Activated T-cell treated with anti-CD3 and anti-CD28 coated beads, Interleukin-2, amount 50 U/mL, for 4 hours (primary cell): ENCODE measurements at regions not wholly inside any gene's neighbourhood (a gene's known extent, or its start where the extent isn't known, plus 50 kb on each side); places are given as distances from the start of the nearest gene placed in this dataset.
"Not testable (repeated sequence)": the region's sequence is repeated elsewhere in the genome, so short reads cannot be mapped to it uniquely, and the experiment has no call there.

Experiments used
- ATAC-seq, 2 donors: fragments of 200-7000 bp; cut with Tn5 transposase; one replicate each; pipeline ENCODE4 v1.10.0; 2021
- DNase-seq: peaks from one replicate; pipeline ENCODE4 v3.0.0-alpha.2; 2020
- H3K27me3 Mint-ChIP-seq: one replicate; pipeline ENCODE4 v1.8.0; 2021; ENCODE audit warnings: low read depth, mixed read lengths
- H3K36me3 Mint-ChIP-seq: one replicate; pipeline ENCODE4 v1.8.0; 2022; ENCODE audit warnings: mixed read lengths; ENCODE audit not compliant: insufficient read depth
- H3K4me1 Mint-ChIP-seq: one replicate; pipeline ENCODE4 v1.8.0; 2021; ENCODE audit warnings: low read depth, mixed read lengths
- H3K4me3 Mint-ChIP-seq: one replicate; pipeline ENCODE4 v1.8.0; 2021; ENCODE audit warnings: mild to moderate bottlenecking, moderate library complexity, mixed read lengths
- H3K9me3 Mint-ChIP-seq: one replicate; pipeline ENCODE4 v1.8.0; 2021; ENCODE audit warnings: mixed read lengths

DNA sequence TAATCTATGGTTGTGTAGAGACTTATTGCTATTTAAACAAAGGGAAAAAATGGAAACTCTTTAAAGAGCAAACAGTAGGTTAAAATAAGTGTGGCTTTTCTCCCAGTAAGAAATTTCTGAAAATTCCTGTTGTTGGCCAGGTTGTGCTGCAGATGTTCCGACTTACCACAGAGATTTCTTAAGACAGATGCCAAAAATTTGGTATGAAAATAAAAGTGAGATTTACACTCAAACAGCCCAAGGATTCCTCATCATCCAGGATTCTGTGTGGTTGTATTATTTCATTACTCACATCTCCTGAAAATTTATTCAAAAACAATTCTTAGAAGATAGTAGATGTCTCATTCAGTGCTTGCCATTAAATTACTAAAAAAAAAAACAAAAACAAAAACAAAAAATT lies 296.7 kb upstream of the PTBP2 start:
- Mint-ChIP-seq H3K9me3 (peaks cover 2% of the 10 kb centered on the region), H3K27me3 (no peaks in the 10 kb centered on the region), H3K4me3 (no peak overlapping the region), H3K36me3 (no peaks in the 10 kb centered on the region), H3K4me1 (no peaks in the 10 kb centered on the region)
- ATAC-seq = no peak
- DNase-seq = no peak

DNA sequence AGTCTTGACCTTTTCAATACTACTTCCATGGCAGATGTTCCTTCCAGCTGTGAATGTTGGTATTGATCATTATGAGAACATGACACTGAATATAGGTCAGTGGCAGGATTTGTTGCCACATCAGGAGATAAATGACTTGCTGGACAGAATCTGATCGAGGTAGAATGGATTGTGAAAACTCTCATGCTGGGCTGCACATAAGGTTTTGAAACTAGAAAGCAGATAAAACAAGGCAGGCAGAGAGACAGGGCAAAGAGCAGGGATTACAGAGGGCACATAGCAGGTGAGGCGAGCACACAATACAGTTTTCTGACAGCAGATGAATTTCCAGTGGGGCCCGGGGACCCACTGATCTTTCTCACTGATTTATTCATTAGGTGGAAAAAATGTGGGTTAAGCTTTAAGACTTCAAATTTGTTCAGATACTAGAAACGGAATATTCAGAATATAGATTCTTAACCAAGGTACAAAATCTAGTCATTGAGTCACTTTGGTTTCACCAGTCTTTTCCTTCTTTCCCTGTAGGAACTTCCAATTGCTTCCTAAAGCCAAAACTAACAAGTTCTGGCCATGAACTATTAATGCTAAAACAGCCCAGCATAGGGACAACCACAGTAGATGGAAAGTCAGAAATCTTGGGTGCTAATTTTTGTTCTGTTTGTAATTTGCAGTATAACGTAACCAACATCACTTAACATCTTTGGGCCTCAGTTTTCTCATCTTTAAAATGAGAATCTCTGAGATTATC lies 296.0 kb upstream of the PTBP2 start:
- H3K9me3 Mint-ChIP-seq = peaks cover 2% of the 10 kb centered on the region
- no peak overlapping the region for H3K4me3 Mint-ChIP-seq
- ATAC-seq = no peak
- no peaks in the 10 kb centered on the region for H3K36me3 Mint-ChIP-seq
- H3K27me3 Mint-ChIP-seq = no peaks in the 10 kb centered on the region
- no peak for DNase-seq
- no peaks in the 10 kb centered on the region for H3K4me1 Mint-ChIP-seq

DNA sequence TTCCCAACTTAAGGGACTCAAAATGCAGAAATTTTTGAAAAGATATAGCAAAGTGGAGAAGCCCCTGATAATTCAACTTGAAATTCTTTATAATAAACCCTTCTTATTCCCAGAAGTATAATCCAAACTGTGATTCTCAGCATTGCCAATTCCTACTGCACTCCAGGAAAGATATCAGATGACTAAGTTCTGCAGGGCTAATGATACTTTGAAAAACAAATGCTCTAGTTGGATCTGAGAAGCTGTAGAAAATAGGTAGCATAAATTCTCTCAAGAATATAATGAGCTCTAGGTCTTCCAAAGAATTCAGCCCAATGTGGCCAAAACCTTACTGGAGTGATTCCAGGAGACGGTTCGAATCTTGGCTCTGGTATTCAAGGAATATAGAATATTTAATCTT lies 294.0 kb upstream of the PTBP2 start:
- no peaks in the 10 kb centered on the region for H3K4me1 Mint-ChIP-seq
- no peaks in the 10 kb centered on the region for H3K36me3 Mint-ChIP-seq
- DNase-seq (no peak), ATAC-seq (no peak)
- peaks cover 14% of the 10 kb centered on the region for H3K9me3 Mint-ChIP-seq
- no peak overlapping the region for H3K4me3 Mint-ChIP-seq
- H3K27me3 Mint-ChIP-seq = no peaks in the 10 kb centered on the region

DNA sequence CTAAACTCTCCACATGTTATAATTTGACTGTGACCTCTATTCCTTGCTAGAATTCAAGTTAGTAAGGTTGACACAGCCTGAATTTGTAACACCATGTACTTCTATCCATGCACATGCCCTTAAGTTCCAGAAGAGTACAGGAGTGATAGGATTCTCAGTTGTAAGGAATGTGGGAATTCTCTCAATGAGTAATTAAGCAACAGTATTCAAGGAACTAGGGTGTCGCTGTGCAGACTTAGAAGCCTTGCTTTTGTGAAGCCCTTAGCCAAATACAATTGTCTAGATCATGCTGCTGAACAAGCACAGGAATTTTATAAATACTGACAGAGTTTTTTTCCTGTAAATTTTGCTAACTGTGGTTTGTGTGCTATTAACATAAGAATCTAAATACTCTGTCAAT lies 276.3 kb upstream of the PTBP2 start:
- DNase-seq = no peak

DNA sequence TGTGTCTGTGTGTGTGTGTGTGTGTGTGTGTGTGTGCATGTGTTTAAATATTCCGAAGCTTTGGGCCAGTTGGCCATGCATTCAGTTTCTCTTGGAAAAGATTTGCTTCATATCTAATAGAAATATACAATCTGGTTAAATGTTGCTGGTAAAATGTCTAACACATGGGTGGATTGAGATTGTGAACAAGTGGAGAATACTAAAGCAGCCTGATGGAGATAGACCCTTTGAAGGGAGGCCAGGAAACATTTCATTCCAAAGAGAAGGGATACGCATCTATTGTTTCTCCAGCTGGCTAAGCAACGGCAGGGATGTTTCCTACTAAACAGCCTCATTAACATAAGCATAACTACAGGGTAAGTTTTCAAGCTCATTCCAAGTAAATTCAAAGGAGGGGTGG lies 257.5 kb upstream of the PTBP2 start:
- DNase-seq = no peak
- H3K27me3 Mint-ChIP-seq = no peaks in the 10 kb centered on the region
- ATAC-seq = no peak
- peaks cover 4% of the 10 kb centered on the region for H3K9me3 Mint-ChIP-seq
- H3K4me1 Mint-ChIP-seq = no peaks in the 10 kb centered on the region
- no peaks in the 10 kb centered on the region for H3K36me3 Mint-ChIP-seq
- H3K4me3 Mint-ChIP-seq = no peak overlapping the region

More for the DNA sequence above, 276.3 kb upstream of the PTBP2 start:
- no peak for ATAC-seq
- Mint-ChIP-seq H3K27me3 (no peaks in the 10 kb centered on the region), H3K4me3 (no peak overlapping the region), H3K36me3 (no peaks in the 10 kb centered on the region), H3K4me1 (no peaks in the 10 kb centered on the region), H3K9me3 (peaks cover 3% of the 10 kb centered on the region)

DNA sequence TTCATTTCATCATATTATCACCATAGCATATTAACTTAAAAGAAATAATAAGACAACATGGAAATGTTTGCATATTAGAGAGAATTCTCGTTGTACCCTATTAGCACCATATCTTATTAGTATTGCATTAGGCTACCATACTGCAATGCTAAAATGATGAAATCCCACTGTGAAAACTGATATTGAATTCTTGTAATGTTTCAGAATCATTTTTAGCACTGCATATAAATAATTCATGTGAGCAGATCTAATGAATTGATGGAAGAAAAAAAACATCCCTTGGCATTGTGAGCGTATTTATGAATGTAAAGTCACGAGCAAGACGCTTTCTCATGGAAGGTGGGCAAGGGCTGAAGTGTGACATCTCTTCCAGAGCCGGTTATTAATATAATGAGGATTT lies 257.1 kb upstream of the PTBP2 start:
- Mint-ChIP-seq H3K9me3 (peaks cover 4% of the 10 kb centered on the region), H3K4me3 (no peak overlapping the region), H3K4me1 (no peaks in the 10 kb centered on the region), H3K36me3 (no peaks in the 10 kb centered on the region), H3K27me3 (no peaks in the 10 kb centered on the region)
- ATAC-seq = no peak
- no peak for DNase-seq

DNA sequence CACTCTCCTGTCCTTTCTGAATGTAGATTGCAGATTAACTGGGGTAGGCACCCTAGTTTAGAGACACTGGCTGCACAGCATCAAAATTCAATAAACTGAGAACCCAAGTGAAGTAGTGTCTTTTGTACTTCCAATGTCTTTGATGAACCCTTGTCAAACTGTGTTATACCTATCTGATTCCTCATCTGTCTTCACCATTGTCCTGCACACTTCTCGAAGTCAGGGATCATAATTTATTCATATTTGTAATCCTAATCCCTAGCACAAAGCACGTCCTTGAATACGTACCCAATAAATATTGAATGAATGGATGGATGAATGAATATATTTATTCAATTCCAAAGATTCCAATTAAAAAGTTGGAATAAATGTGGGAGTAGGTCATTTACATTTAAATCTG lies 256.6 kb upstream of the PTBP2 start:
- no peak for DNase-seq
- Mint-ChIP-seq H3K9me3 (peaks cover 4% of the 10 kb centered on the region), H3K27me3 (no peaks in the 10 kb centered on the region), H3K4me1 (no peaks in the 10 kb centered on the region), H3K4me3 (no peak overlapping the region), H3K36me3 (no peaks in the 10 kb centered on the region)
- ATAC-seq = no peak

DNA sequence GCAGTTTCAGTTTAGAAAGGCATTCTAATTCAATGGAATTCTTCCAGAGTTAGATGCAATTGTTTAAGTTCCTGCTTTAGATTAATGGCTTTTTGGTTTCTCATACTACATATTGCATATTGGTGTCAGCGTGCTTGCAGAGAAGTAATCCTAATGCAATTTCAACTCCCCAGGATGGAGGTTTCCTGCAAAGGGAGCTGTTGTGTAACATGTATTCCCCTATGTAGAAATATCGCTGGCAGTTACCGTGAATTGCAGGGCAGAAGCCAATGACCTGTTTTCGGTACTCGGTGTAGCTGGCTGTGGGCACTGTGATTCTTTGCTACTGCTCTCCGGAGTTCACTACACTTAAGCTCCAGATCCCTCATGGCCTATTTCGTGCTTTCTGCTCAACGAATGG lies 256.1 kb upstream of the PTBP2 start:
- Mint-ChIP-seq H3K4me3 (no peak overlapping the region), H3K9me3 (peaks cover 4% of the 10 kb centered on the region), H3K27me3 (no peaks in the 10 kb centered on the region), H3K4me1 (no peaks in the 10 kb centered on the region), H3K36me3 (no peaks in the 10 kb centered on the region)
- DNase-seq (no peak), ATAC-seq (no peak)

DNA sequence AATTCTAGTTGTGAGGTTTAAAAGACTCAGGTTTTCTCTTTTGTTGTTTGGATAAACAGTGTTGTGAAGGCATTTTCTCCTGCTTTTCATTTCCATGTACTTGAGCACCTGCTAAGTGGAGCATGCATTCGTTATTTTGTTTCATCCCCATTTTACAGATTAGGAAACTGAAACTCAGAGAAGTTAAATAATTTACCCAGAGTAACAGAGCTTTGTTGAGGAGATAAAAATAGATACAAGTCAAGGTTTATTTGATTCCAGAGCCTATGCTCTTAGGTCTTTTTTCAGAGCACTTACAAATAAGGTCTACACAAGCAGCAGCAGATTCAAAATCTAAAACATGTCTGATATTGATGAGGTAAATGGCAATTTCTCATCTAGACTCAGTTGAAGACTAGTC lies 254.7 kb upstream of the PTBP2 start:
- H3K9me3 Mint-ChIP-seq = peaks cover 4% of the 10 kb centered on the region
- no peaks in the 10 kb centered on the region for H3K27me3 Mint-ChIP-seq
- H3K4me1 Mint-ChIP-seq = no peaks in the 10 kb centered on the region
- ATAC-seq (no peak), DNase-seq (no peak)
- no peaks in the 10 kb centered on the region for H3K36me3 Mint-ChIP-seq
- no peak overlapping the region for H3K4me3 Mint-ChIP-seq

DNA sequence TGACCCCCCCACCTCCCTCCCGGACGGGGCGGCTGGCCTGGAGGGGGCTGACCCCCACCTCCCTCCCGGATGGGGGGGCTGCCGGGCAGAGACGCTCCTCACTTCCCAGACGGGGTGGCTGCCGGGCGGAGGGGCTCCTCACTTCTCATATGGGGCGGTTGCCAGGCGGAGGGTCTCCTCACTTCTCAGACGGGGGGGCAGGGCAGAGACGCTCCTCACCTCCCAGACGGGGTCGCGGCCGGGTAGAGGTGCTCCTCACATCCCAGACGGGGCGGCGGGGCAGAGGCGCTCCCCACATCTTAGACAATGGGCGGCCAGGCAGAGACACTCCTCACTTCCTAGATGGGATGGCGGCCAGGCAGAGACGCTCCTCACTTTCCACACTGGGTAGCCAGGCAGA lies 251.9 kb upstream of the PTBP2 start:
- not testable (repeated sequence) for H3K4me3 Mint-ChIP-seq, H3K9me3 Mint-ChIP-seq, ATAC-seq, H3K4me1 Mint-ChIP-seq, H3K27me3 Mint-ChIP-seq, H3K36me3 Mint-ChIP-seq, DNase-seq

DNA sequence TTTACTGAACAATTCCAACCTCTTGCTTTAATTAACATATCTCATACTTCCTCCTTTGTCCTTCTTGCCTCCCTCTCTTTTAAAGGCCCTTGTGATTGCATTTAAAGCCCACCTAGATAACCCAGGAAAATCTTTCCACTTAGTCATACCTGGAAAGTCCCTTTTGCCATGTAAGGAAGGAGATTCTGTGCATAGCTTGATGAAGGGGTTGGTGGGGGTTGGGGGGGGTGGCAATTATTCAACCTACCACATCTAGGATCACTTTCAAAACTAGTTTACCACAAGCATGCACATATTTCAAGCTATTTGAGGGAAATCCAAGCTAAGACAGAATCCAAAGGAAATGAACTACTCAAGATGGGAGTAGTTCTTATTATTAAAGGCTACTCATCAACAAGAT lies 249.1 kb upstream of the PTBP2 start:
- H3K9me3 Mint-ChIP-seq = peaks cover 4% of the 10 kb centered on the region
- H3K4me1 Mint-ChIP-seq = no peaks in the 10 kb centered on the region
- H3K4me3 Mint-ChIP-seq = no peak overlapping the region
- no peaks in the 10 kb centered on the region for H3K27me3 Mint-ChIP-seq
- ATAC-seq (no peak), DNase-seq (no peak)
- no peaks in the 10 kb centered on the region for H3K36me3 Mint-ChIP-seq

DNA sequence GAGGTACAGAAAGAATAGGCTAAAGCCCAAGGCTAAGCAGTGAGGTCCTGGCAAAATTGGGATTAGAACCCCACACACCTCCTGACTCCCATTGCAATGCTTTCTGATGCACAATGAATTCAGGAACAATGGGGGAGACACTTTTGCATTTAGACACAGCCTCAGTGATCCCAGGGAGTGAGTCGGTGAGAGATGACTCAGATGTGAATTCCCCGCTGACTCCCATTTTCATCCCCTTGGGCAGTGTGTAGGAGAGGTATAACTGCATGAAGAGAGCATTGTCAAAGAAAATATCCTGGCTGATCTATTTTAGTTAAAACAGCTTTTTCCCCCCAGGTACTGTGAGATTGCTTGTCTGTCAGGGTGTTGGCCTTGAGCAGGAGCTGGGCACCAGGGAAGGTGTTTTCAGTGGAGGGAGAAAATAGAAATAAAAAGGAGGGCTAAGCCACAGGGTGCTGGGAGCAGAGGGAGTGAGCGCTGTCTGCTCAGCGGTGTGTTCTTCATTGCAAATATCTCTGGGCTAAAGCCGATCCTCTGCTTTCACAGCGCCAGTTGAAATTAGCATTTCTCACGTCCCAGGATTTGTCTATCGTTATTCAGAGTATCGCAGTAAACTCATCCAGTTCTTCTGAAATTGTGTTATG lies 247.7 kb upstream of the PTBP2 start:
- Mint-ChIP-seq H3K4me3 (no peak overlapping the region), H3K4me1 (no peaks in the 10 kb centered on the region), H3K9me3 (no peaks in the 10 kb centered on the region), H3K27me3 (no peaks in the 10 kb centered on the region), H3K36me3 (no peaks in the 10 kb centered on the region)
- ATAC-seq (no peak), DNase-seq (no peak)

DNA sequence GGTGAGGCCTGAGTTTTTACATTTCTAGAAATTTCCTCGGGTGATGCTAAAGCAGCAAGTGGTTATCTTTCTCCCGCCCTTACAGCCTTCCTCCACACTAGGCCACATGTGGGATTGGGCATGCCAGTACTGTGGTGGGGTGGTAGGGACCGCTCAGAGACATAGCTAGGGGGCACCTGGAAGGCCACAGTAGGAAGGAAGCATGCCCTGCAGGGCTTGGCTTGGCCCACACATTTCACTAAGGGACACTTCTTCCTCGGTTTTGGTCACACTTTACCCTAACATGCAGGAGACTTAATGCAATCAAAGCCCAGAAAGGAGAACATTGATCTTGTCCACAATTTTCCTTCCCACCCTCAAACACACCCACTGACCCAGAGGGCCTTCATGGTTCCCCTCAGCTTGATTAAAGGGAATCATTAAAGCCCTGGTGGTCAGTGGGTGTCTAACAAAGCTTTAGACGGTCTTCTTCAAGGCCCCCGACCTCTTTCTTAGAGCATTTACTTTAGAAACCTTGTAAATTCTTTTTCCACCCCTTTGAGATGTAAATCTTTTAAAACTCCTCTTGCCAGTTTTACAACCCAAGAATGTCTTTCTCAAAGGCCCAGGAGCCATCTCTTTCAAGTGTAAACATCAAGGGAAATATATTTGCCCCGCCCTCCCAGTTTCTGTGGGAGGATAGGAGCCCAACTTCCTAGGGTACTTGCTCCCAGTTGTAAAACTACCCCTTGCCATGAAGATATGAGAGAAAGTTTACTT lies 246.4 kb upstream of the PTBP2 start:
- Mint-ChIP-seq H3K36me3 (no peaks in the 10 kb centered on the region), H3K9me3 (no peaks in the 10 kb centered on the region), H3K27me3 (no peaks in the 10 kb centered on the region), H3K4me3 (no peak overlapping the region), H3K4me1 (no peaks in the 10 kb centered on the region)
- ATAC-seq (no peak), DNase-seq (no peak)

DNA sequence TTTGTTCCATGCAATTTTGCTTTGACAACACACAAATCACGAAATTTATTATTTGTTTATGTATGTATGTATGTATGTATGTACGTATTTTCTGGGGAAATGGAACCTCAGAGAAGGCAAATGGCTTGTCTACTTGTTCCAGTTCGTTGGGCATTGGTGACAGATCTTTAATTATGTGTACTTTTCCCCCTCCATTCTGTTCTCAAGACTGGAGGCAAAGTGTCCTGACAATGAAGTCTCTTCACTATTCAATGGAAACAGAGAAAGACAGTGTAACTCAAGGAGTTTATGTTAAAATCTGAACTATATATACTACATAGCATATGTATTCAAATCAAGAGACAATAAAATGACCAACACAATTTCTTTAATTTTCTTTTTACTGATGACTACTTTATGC lies 245.7 kb upstream of the PTBP2 start:
- ATAC-seq (no peak), DNase-seq (no peak)
- Mint-ChIP-seq H3K4me1 (no peaks in the 10 kb centered on the region), H3K36me3 (no peaks in the 10 kb centered on the region), H3K9me3 (no peaks in the 10 kb centered on the region), H3K27me3 (no peaks in the 10 kb centered on the region), H3K4me3 (no peak overlapping the region)

DNA sequence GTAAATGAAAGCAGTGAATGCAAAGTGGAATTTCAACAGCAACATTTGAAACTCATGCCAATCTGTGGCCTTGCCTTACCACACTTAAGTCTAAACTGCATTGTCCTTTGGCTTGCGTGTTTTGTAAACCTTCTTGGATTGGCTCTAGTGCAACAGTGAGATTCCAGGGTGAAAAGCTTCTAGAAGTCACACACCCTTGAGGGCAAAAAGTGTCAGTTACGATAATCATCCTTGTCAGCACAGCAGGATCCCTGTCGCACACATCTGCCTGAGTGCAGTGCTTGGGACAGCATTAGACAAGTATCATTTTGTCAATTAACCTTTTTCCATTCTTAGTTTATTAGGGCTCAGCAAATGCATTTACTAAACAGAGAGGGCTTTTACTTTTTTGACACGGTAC lies 243.4 kb upstream of the PTBP2 start:
- Mint-ChIP-seq H3K27me3 (no peaks in the 10 kb centered on the region), H3K4me1 (no peaks in the 10 kb centered on the region), H3K4me3 (no peak overlapping the region), H3K36me3 (no peaks in the 10 kb centered on the region), H3K9me3 (no peaks in the 10 kb centered on the region)
- ATAC-seq = no peak
- DNase-seq = no peak
